ENCODE measurements at regions not wholly inside any gene's neighbourhood (a gene's known extent, or its start where the extent isn't known, plus 50 kb on each side); places are given as distances from the start of the nearest gene placed in this dataset.

GRCh38 chr9:22238809-22239684 is 207.6 kb upstream of the DMRTA1 start:
- TF ChIP-seq CTCF (conservative IDR thresholded peaks at IDR 0.05), result peak; percentile 73
- no peak overlapping the region for H3K27ac ChIP-seq

- TF ChIP-seq CTCF (conservative IDR thresholded peaks at IDR 0.05), result no peak
- no peak overlapping the region for H3K27ac ChIP-seq
Measured at GRCh38 chr9:22240619-22241018, 206.0 kb upstream of the DMRTA1 start.

- H3K27ac ChIP-seq, result no peak overlapping the region
- no peak for TF ChIP-seq CTCF (conservative IDR thresholded peaks at IDR 0.05)
Measured at GRCh38 chr9:22241024-22241423, 205.6 kb upstream of the DMRTA1 start.

- no peak overlapping the region for H3K27ac ChIP-seq
- no peak for TF ChIP-seq CTCF (conservative IDR thresholded peaks at IDR 0.05)
Measured at GRCh38 chr9:22241611-22242010, 205.0 kb upstream of the DMRTA1 start.

GRCh38 chr9:22244139-22245011 is 202.2 kb upstream of the DMRTA1 start:
- no peak overlapping the region for H3K27ac ChIP-seq
- TF ChIP-seq CTCF (conservative IDR thresholded peaks at IDR 0.05), result peak; percentile 83

GRCh38 chr9:22255337-22255736 is 191.3 kb upstream of the DMRTA1 start:
- no peak overlapping the region for H3K27ac ChIP-seq
- no peak for TF ChIP-seq CTCF (conservative IDR thresholded peaks at IDR 0.05)

GRCh38 chr9:22256381-22256780 is 190.2 kb upstream of the DMRTA1 start:
- no peak for TF ChIP-seq CTCF (conservative IDR thresholded peaks at IDR 0.05)
- H3K27ac ChIP-seq, result no peak overlapping the region

Data from VCaP (cell line).